LoVo (cell line): ENCODE measurements at regions not wholly inside any gene's neighbourhood (a gene's known extent, or its start where the extent isn't known, plus 50 kb on each side); places are given as distances from the start of the nearest gene placed in this dataset.
"Not testable (repeated sequence)": the region's sequence is repeated elsewhere in the genome, so short reads cannot be mapped to it uniquely, and the experiment has no call there.

ENCODE experiments used
- DNase-seq: peaks from one replicate; pipeline ENCODE4 v3.0.0-alpha.2; 2016; ENCODE audit warnings: low spot score

DNA sequence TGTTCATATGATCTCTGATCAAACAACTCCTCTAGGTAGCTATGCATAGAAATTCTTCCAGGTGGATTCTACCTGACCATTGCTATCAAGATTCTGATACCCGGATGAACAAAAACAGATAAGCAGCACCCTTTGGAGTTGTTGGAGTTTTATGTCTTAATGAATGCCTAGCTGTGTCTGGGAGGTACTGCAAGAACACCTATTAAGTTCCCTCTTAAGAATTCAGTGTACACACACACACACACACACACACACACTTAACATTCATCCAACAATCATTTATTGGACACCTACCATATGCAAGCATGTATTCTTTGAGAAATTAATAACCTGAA, 58.1 kb upstream of the FNDC3B start:
- no peak for DNase-seq

DNA sequence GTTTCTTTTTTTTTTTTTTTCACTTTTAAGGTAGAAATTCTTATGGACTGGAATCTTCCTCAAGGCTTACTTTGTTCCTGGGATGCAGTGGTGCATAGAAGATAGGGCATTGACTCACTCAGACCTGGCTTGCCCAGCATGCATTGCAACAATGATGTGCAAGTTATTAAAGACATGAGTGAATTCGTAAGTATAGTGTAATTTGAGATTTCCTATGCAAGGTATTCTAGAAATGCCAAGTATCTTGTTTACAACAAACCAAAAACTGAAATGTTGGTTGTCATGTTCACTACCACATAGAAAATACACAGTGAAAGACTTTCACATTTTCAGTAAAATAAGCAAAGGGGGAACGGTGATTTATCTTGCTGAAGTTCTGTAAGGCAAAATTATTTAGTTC, 56.5 kb upstream of the FNDC3B start:
- DNase-seq: no peak

DNA sequence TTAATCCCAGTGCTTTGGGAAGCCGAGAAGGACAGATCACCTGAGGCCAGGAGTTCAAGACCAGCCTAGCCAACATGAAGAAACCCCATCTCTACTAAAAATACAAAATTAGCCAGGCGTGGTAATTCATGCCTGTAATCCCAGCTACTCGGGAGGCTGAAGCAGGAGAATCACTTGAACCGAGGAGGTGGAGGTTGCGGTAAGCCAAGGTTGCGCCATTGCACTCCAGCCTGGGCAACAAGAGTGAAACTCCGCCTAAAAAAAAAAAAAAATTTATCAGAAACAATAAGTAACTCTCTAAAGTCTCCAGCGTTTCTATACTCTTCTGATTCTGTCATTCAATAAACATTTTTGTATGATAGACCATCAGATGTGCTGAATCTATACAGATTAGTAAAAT, 55.7 kb upstream of the FNDC3B start:
- not testable (repeated sequence) for DNase-seq

DNA sequence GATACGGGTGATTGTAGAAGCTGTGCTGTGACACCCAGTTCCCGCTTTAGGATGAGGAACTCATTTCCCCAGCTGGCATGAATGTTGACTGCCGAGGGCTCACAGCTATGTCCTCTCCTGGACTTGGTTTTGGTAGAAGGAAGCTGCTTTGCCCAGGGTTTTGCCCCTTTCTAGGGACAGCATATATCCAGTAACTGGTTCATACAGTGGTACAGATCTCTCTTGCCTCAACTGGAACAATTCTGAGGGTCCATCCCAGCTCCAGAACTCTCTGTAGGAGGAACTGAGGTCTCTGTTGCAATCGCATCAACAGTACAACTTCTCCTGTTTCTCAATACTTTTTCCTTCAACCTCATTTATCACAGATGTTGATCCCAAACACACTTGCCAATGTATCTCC, 54.5 kb upstream of the FNDC3B start:
- DNase-seq: no peak

DNA sequence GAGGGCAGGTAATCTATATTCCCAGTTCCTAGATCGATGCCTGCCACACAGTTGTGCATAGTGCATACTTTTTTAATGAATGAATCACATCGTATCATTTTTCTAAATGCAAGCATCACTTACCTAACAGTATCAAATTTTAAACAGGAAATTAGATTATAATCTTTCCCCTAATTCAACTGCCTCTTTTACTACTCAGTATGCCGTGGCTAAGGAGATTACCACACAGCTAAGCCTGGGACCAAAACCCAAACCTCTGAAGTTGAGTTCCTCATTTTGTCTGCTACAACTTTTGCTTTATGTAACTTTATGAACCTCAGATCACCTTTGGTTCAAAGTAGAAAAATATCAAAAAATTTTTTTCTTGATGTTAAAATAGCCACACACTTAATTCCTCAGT, 53.2 kb upstream of the FNDC3B start:
- no peak for DNase-seq

DNA sequence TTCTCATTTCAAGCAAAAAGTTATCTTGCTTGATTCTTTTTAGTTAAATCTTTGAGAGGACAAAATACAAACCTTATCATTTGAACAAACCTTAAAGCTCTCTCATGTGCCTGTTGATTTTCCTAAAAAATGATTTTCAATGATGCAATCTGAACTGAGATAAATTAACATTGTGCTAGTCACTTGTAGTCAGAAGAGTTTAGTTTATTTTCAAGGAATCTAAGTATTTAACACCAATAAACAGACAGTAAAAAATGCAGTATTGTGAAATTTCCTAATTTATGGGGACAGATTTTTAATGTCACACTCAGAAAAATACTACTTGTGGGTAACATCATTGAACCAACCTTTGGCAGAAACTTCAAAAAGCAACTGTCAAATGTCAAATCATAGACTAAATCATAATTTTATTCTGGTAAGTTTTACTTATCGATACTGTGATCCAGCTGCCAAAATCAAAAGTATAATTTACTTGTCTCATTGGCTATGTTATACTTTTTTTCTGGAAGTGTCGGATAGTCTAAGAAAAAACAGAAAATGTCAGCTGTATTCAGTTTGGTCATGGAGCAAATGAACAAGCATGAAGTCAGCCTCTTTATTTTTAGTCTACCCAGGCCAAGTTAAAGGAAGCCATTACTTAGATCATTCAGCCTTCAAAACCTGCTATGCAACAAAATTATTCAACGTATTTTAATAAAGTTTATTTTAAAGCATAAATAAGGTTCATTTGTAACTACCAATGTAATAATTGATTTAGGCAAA, 52.4 kb upstream of the FNDC3B start:
- no peak for DNase-seq
